ENCODE measurements at regions not wholly inside any gene's neighbourhood (a gene's known extent, or its start where the extent isn't known, plus 50 kb on each side); places are given as distances from the start of the nearest gene placed in this dataset.

GRCh38 chr12:67471810-67472209, 176.7 kb upstream of the DYRK2 start:
- TF ChIP-seq, protein P1, sequence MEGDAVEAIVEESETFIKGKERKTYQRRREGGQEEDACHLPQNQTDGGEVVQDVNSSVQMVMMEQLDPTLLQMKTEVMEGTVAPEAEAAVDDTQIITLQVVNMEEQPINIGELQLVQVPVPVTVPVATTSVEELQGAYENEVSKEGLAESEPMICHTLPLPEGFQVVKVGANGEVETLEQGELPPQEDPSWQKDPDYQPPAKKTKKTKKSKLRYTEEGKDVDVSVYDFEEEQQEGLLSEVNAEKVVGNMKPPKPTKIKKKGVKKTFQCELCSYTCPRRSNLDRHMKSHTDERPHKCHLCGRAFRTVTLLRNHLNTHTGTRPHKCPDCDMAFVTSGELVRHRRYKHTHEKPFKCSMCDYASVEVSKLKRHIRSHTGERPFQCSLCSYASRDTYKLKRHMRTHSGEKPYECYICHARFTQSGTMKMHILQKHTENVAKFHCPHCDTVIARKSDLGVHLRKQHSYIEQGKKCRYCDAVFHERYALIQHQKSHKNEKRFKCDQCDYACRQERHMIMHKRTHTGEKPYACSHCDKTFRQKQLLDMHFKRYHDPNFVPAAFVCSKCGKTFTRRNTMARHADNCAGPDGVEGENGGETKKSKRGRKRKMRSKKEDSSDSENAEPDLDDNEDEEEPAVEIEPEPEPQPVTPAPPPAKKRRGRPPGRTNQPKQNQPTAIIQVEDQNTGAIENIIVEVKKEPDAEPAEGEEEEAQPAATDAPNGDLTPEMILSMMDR (IDR thresholded peaks at IDR 0.05; ENCODE audit: low read length), result no peak
- TF ChIP-seq EZH2 (optimal IDR thresholded peaks at IDR 0.05; ENCODE audit: low read depth, low read length) (no peak), EZH2phosphoT487 (IDR thresholded peaks at IDR 0.05; ENCODE audit: low read length) (no peak)

Data from MM.1S (cell line).